ENCODE measurements at regions not wholly inside any gene's neighbourhood (a gene's known extent, or its start where the extent isn't known, plus 50 kb on each side); places are given as distances from the start of the nearest gene placed in this dataset.
"Not testable (repeated sequence)": the region's sequence is repeated elsewhere in the genome, so short reads cannot be mapped to it uniquely, and the experiment has no call there.

DNA sequence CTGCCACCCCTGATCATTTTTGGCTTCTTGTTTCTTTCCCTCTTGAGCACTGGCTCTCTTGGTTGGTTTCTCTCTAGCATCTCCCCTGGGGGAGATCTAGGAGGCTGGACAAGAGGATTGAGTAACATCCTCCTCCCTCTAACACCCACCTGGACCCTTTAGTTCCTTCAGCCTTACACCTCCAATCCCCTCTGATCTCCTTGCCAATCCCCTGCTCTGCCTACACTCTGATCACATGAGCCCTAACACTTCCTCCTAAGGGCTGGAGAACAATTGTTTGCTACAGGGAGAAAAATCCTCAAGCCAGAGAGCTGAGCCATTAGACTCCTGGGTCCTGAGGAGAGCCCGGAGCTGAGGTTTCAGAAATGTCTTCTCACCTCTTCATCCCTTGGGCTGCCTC is 65.9 kb upstream of the ADGRL1 start:
- WGBS = 72% methylated on average over 1 of the region's 1 CpG
- no peak for DNase-seq (ENCODE audit: low read depth in 6 of 9, low spot score in 9 of 9)

DNA sequence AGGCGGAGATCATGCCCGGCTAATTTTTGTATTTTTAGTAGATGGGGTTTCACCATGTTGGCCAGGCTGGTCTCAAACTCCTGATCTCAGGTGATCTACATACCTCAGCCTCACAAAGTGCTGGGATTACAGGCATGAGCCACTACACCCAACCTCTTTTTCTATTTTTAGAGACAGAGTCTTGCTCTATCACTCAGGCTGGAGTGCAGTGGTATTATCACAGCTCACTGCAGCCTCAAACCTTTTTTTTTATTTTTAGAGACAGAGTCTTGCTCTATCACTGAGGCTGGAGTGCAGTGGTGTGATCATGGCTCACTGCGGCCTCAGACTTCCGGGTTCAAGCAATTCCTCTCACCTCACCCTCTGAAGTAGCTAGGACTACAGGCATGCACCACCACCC is 64.6 kb upstream of the ADGRL1 start:
- H3K4me3 ChIP-seq (ENCODE audit: low read length in 2 of 2); H3K9me3 ChIP-seq (ENCODE audit: control insufficient read depth in 2 of 2, insufficient read depth in 1 of 2, low read length in 1 of 2); DNase-seq (ENCODE audit: low read depth in 6 of 9, low spot score in 9 of 9); H3K36me3 ChIP-seq (ENCODE audit: control insufficient read depth in 2 of 2, insufficient read depth in 2 of 2, low read length in 1 of 2); H3K27ac ChIP-seq (ENCODE audit: low read depth in 1 of 2, low read length in 1 of 2); H3K4me1 ChIP-seq (ENCODE audit: control insufficient read depth in 2 of 2, insufficient read depth in 2 of 2, low read length in 2 of 2): not testable (repeated sequence)
- H3K27me3 ChIP-seq (ENCODE audit: control insufficient read depth in 2 of 2, insufficient read depth in 1 of 2, low read length in 1 of 2) = peaks cover 0 to 23% of the 10 kb centered on the region in 2 donors
- 95% methylated on average over 4 of the region's 4 CpGs for WGBS

More for the DNA sequence above, 65.9 kb upstream of the ADGRL1 start:
- Histone ChIP-seq H3K27ac (ENCODE audit: low read depth in 1 of 2, low read length in 1 of 2) (no peak overlapping the region), H3K27me3 (ENCODE audit: control insufficient read depth in 2 of 2, insufficient read depth in 1 of 2, low read length in 1 of 2) (peaks cover 0 to 10% of the 10 kb centered on the region in 2 donors), H3K4me1 (ENCODE audit: control insufficient read depth in 2 of 2, insufficient read depth in 2 of 2, low read length in 2 of 2) (peaks cover 0 to 5% of the 10 kb centered on the region in 2 donors), H3K4me3 (ENCODE audit: low read length in 2 of 2) (no peak overlapping the region), H3K9me3 (ENCODE audit: control insufficient read depth in 2 of 2, insufficient read depth in 1 of 2, low read length in 1 of 2) (peaks cover 0 to 10% of the 10 kb centered on the region in 2 donors), H3K36me3 (ENCODE audit: control insufficient read depth in 2 of 2, insufficient read depth in 2 of 2, low read length in 1 of 2) (no peaks in the 10 kb centered on the region)

DNA sequence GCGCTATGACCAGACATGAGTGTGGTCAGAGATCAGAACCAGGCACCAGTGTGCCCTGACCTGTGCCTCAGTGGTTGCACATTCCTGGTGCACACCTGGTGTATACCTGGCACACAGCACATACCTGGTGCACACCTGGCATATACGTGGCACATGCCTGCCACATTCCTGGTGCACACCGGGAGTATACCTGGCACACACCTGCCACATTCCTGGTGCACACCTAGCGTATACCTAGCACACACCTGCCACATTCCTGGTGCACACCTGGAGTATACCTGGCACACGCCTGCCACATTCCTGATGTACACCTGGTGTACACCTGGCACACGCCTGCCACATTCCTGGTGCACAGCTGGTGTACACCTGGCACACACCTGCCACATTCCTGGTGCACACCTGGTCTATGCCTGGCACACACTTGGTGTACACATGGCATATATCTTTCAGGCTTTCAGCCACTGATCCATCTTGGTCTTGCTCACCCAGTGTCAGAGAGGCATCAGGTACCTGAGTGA is 61.3 kb upstream of the ADGRL1 start:
- DNase-seq (ENCODE audit: low read depth in 6 of 9, low spot score in 9 of 9) = no peak
- Histone ChIP-seq H3K4me3 (ENCODE audit: low read length in 2 of 2) (no peak overlapping the region), H3K4me1 (ENCODE audit: control insufficient read depth in 2 of 2, insufficient read depth in 2 of 2, low read length in 2 of 2) (peaks cover 0 to 2% of the 10 kb centered on the region in 2 donors), H3K27me3 (ENCODE audit: control insufficient read depth in 2 of 2, insufficient read depth in 1 of 2, low read length in 1 of 2) (peaks cover 0 to 35% of the 10 kb centered on the region in 2 donors), H3K27ac (ENCODE audit: low read depth in 1 of 2, low read length in 1 of 2) (no peak overlapping the region), H3K9me3 (ENCODE audit: control insufficient read depth in 2 of 2, insufficient read depth in 1 of 2, low read length in 1 of 2) (no peaks in the 10 kb centered on the region), H3K36me3 (ENCODE audit: control insufficient read depth in 2 of 2, insufficient read depth in 2 of 2, low read length in 1 of 2) (no peaks in the 10 kb centered on the region)
- 96% methylated on average over 6 of the region's 6 CpGs for WGBS

DNA sequence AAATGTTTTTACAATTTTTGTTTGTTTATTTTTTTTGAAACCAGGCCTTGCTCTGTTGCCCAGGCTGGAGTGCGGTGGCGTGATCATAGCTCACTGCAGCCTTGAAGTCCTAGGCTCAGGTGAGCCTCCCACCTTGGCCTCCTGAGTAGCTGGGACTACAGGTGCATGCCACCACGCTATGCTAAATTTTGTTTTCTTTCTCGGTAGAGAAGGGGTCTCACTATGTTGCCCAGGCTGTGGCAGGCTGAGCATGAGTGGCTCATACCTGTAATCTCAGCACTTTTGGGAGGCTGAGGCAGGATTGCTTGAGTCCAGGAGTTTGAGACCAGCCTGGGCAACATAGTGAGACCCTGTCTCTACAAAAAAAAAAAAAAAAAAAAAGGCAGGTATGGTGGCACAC is 60.2 kb upstream of the ADGRL1 start:
- WGBS = 98% methylated on average over 4 of the region's 4 CpGs
- not testable (repeated sequence) for DNase-seq (ENCODE audit: low read depth in 6 of 9, low spot score in 9 of 9); H3K9me3 ChIP-seq (ENCODE audit: control insufficient read depth in 2 of 2, insufficient read depth in 1 of 2, low read length in 1 of 2); H3K36me3 ChIP-seq (ENCODE audit: control insufficient read depth in 2 of 2, insufficient read depth in 2 of 2, low read length in 1 of 2); H3K4me1 ChIP-seq (ENCODE audit: control insufficient read depth in 2 of 2, insufficient read depth in 2 of 2, low read length in 2 of 2); H3K27ac ChIP-seq (ENCODE audit: low read depth in 1 of 2, low read length in 1 of 2); H3K4me3 ChIP-seq (ENCODE audit: low read length in 2 of 2)
- peaks cover 0 to 35% of the 10 kb centered on the region in 2 donors for H3K27me3 ChIP-seq (ENCODE audit: control insufficient read depth in 2 of 2, insufficient read depth in 1 of 2, low read length in 1 of 2)

DNA sequence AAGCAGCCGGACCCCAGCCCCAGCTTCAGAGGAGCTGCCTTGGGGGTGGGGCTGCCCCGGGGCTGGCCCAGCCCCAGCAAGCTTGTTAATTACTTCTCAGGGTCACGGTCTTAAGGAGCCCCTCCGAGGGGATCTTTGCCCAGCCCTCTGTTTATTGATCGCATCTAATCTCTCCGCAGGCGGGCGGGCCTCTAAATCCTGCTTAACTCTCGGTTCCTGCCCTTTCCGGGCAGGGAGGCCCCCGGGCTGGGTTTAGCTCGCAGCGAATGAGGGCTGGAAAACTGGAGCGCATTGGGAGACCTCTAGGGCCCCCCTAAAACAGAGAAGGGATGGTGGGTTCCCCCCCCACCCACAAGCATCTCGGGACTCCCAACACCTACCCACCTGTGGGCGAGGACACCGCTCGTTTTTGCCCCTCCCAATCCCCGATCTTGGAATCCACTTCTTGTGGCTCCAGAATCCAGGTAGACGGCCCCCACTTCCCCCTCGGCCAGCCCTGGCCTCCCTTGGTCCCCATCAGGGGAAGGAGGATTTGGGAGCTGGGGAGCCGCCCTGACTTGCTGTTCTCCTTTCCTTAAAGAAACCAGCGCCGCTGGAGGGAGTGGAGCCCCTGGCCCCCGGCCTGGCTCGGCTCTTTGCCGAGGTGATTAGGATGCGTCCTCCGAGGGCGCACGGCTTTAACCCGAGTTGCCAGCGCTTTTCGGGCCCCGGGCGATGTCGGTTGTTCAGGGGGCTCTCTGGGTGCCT is 59.5 kb upstream of the ADGRL1 start:
- Histone ChIP-seq H3K9me3 (ENCODE audit: control insufficient read depth in 2 of 2, insufficient read depth in 1 of 2, low read length in 1 of 2) (no peaks in the 10 kb centered on the region), H3K4me1 (ENCODE audit: control insufficient read depth in 2 of 2, insufficient read depth in 2 of 2, low read length in 2 of 2) (peaks cover 0 to 2% of the 10 kb centered on the region in 2 donors), H3K36me3 (ENCODE audit: control insufficient read depth in 2 of 2, insufficient read depth in 2 of 2, low read length in 1 of 2) (no peaks in the 10 kb centered on the region), H3K27me3 (ENCODE audit: control insufficient read depth in 2 of 2, insufficient read depth in 1 of 2, low read length in 1 of 2) (peaks cover 0 to 35% of the 10 kb centered on the region in 2 donors), H3K27ac (ENCODE audit: low read depth in 1 of 2, low read length in 1 of 2) (no peak overlapping the region), H3K4me3 (ENCODE audit: low read length in 2 of 2) (no peak overlapping the region)
- 63% methylated on average over 37 of the region's 37 CpGs for WGBS
- no peak for DNase-seq (ENCODE audit: low read depth in 6 of 9, low spot score in 9 of 9)

DNA sequence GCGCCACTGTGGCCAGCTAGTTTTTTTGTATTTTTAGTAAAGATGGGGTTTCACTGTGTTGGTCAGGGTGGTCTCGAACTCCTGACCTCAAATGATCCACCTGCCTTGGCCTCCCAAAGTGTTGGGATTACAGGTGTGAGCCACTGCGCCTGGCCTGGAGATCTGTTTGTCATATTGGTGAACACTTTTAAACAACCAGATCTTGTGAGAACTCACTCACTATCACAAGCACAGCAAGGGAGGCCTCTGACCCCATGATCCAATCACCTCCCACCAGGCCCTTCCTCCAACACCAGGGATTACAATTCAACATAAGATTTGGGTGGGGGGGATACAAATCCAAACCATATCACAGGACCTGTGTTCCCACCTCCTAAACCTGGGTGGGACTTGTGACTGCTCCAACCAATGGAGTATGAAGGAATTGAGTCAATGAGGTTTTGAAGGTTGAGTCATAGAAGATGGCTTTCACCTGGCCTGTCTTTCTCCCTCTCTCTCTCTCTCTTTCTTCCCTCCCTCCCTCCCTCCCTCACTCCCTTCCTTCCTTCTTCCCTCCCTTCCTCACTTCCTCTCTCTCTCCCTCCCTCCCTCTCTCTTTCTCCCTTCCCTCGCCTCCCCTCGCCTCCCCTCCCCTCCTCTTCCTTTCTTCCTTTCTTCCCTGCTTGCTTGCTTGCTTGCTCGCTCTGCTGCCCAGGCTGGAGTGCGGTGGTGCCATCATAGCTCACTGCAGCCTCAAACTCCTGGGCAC is 50.1 kb upstream of the ADGRL1 start:
- not testable (repeated sequence) for H3K27me3 ChIP-seq (ENCODE audit: control insufficient read depth in 2 of 2, insufficient read depth in 1 of 2, low read length in 1 of 2); H3K4me1 ChIP-seq (ENCODE audit: control insufficient read depth in 2 of 2, insufficient read depth in 2 of 2, low read length in 2 of 2); H3K4me3 ChIP-seq (ENCODE audit: low read length in 2 of 2); DNase-seq (ENCODE audit: low read depth in 6 of 9, low spot score in 9 of 9); H3K9me3 ChIP-seq (ENCODE audit: control insufficient read depth in 2 of 2, insufficient read depth in 1 of 2, low read length in 1 of 2); H3K36me3 ChIP-seq (ENCODE audit: control insufficient read depth in 2 of 2, insufficient read depth in 2 of 2, low read length in 1 of 2); H3K27ac ChIP-seq (ENCODE audit: low read depth in 1 of 2, low read length in 1 of 2)
- 96% methylated on average over 7 of the region's 7 CpGs for WGBS

All from thymus (tissue), 11 donors.